ENCODE measurements at regions not wholly inside any gene's neighbourhood (a gene's known extent, or its start where the extent isn't known, plus 50 kb on each side); places are given as distances from the start of the nearest gene placed in this dataset.

- DNase-seq (ENCODE audit: low spot score) = no peak
Measured at GRCh38 chr2:42918671-42919318, 126.4 kb upstream of the HAAO start.

- no peak for DNase-seq (ENCODE audit: low spot score)
Measured at GRCh38 chr2:42918041-42918440, 125.7 kb upstream of the HAAO start.

- no peak for DNase-seq (ENCODE audit: low spot score)
Measured at GRCh38 chr2:42917425-42917927, 125.1 kb upstream of the HAAO start.

- no peak for DNase-seq (ENCODE audit: low spot score)
Measured at GRCh38 chr2:42916324-42916723, 123.9 kb upstream of the HAAO start.

GRCh38 chr2:42914860-42915259 is 122.5 kb upstream of the HAAO start:
- DNase-seq (ENCODE audit: low spot score) = no peak

- DNase-seq (ENCODE audit: low spot score) = no peak
Measured at GRCh38 chr2:42914314-42914713, 121.9 kb upstream of the HAAO start.

- no peak for DNase-seq (ENCODE audit: low spot score)
Measured at GRCh38 chr2:42913280-42913878, 121.0 kb upstream of the HAAO start.

- no peak for DNase-seq (ENCODE audit: low spot score)
Measured at GRCh38 chr2:42910645-42911405, 118.4 kb upstream of the HAAO start.

GRCh38 chr2:42909966-42910365 is 117.6 kb upstream of the HAAO start:
- DNase-seq (ENCODE audit: low spot score) = no peak

- no peak for DNase-seq (ENCODE audit: low spot score)
Measured at GRCh38 chr2:42908518-42909200, 116.3 kb upstream of the HAAO start.

GRCh38 chr2:42907835-42908234 is 115.5 kb upstream of the HAAO start:
- DNase-seq (ENCODE audit: low spot score) = no peak

- DNase-seq (ENCODE audit: low spot score) = no peak
Measured at GRCh38 chr2:42906557-42907411, 114.4 kb upstream of the HAAO start.

GRCh38 chr2:42906111-42906556 is 113.8 kb upstream of the HAAO start:
- no peak for DNase-seq (ENCODE audit: low spot score)

GRCh38 chr2:42905341-42906110 is 113.1 kb upstream of the HAAO start:
- DNase-seq (ENCODE audit: low spot score) = no peak

GRCh38 chr2:42904576-42904876 is 112.1 kb upstream of the HAAO start:
- DNase-seq (ENCODE audit: low spot score) = no peak

- DNase-seq (ENCODE audit: low spot score) = no peak
Measured at GRCh38 chr2:42903821-42904575, 111.6 kb upstream of the HAAO start.

GRCh38 chr2:42902939-42903709 is 110.7 kb upstream of the HAAO start:
- DNase-seq (ENCODE audit: low spot score) = no peak

GRCh38 chr2:42901076-42901640 is 108.8 kb upstream of the HAAO start:
- no peak for DNase-seq (ENCODE audit: low spot score)

- DNase-seq (ENCODE audit: low spot score) = no peak
Measured at GRCh38 chr2:42900289-42900891, 108.0 kb upstream of the HAAO start.
